Sigmoid colon (tissue), 6 donors: ENCODE measurements at regions not wholly inside any gene's neighbourhood (a gene's known extent, or its start where the extent isn't known, plus 50 kb on each side); places are given as distances from the start of the nearest gene placed in this dataset.

ENCODE experiments used
- DNase-seq: peaks from one replicate; pipeline ENCODE4 v3.0.0-alpha.2; 2019
- H3K27ac ChIP-seq, 4 donors: fragments of 200-600 bp; sonication (generic); one replicate each; pipeline ENCODE4 v1.5.1; 2016 to 2019; ENCODE audit warnings: mild to moderate bottlenecking in 1 of 4
- H3K27me3 ChIP-seq, 3 donors: fragments of 200-600 bp; sonication (generic); one replicate each; pipeline ENCODE4 v1.5.1; 2019; ENCODE audit warnings: mild to moderate bottlenecking in 1 of 3
- H3K36me3 ChIP-seq, 4 donors: fragments of 200-600 bp; sonication (generic); one replicate each; pipeline ENCODE4 v1.5.1; 2016 to 2019
- H3K4me1 ChIP-seq, 4 donors: fragments of 200-600 bp; sonication (generic); one replicate each; pipeline ENCODE4 v1.5.1; 2017 to 2019
- H3K4me3 ChIP-seq, 4 donors: fragments of 200-600 bp; sonication (generic); one replicate each; pipeline ENCODE4 v1.5.1; 2017 to 2019; ENCODE audit warnings: mild to moderate bottlenecking in 2 of 4, moderate library complexity in 1 of 4
- H3K9me3 ChIP-seq, 4 donors: fragments of 200-600 bp in 3 of 4; sonication (generic) in 3 of 4; one replicate each; pipeline versions ENCODE4 v1.5.1 to v1.6.1; 2013 to 2019
- EP300 ChIP-seq, 4 donors: sonication (generic); formaldehyde crosslinking; IDR thresholded peaks; one replicate each; pipeline ENCODE4 v1.6.1; 2017; ENCODE audit warnings: antibody characterized with exemption in 4 of 4
- POLR2A ChIP-seq, 2 donors: fragments of 450-650 bp; IDR thresholded peaks; one replicate each; pipeline ENCODE4 v1.6.1; 2016; ENCODE audit warnings: antibody characterized with exemption in 2 of 2, mild to moderate bottlenecking in 2 of 2, moderate library complexity in 2 of 2
- POLR2AphosphoS5 ChIP-seq, 4 donors: sonication (generic); formaldehyde crosslinking; IDR thresholded peaks; one replicate each; pipeline ENCODE4 v1.6.1; 2017; ENCODE audit warnings: antibody characterized with exemption in 4 of 4
- WGBS, 2 donors: extraction: QIAGEN DNeasy Blood & Tissue Kit; methylation state at CpG; one replicate each; pipeline ENCODE4 v1.1.7; 2013; 5-methylcytosine and 5-hydroxymethylcytosine counted together
- intact Hi-C: fragments of 100-400 bp; cut with DNase I; formaldehyde crosslinking; loops from one replicate; pipeline ENCODE4 v1.15.1; 2023
- small RNA-seq, 3 donors: library from RNA; depleted of rRNA; stranded (forward); fragments of <200 nt; gene quantifications; one replicate each; pipeline ENCODE3, GENCODE V24; 2016
- TF ChIP-seq, protein P1 (sequence below), 4 experiments: fragments of 450-650 bp in 3 of 4; fragments of 200-600 bp in 1 of 4; IDR thresholded peaks; one replicate each; pipeline ENCODE4 v1.5.1; 2016 to 2019; ENCODE audit warnings: antibody characterized with exemption in 4 of 4, mild to moderate bottlenecking in 3 of 4, moderate library complexity in 2 of 4
- donor health status: healthy with polysubstance abuse.
- donor health status: healthy.

DNA sequence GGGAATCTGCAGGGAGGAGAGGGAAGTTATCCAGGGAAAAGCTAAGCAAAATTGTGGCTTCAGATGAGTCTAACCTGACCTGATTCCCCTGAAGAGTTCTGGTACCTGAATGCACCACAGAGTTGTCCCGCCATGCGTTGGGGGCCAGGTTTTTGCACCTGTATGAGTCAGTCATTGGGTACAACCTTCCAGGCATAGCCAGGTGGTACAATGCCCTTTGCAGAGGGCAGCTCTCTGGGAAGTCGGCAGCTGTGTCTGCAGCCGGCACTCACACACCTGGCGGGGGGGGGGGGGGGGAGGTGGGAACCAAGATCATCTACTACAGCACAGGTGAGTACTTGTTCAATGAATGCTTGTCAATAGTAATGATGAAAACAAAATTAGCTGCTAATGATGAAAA is 52.5 kb upstream of the GTF3A start:
- no peak overlapping the region for H3K27ac ChIP-seq
- intact Hi-C loops: no loop called here
- whole genome bisulfite sequencing, 2 donors: 34 to 69% methylated on average over 5 of the region's 5 CpGs
- H3K4me3 ChIP-seq: no peak overlapping the region
- TF ChIP-seq POLR2AphosphoS5 (IDR thresholded peaks at IDR 0.05): no peak
- TF ChIP-seq, protein P1, sequence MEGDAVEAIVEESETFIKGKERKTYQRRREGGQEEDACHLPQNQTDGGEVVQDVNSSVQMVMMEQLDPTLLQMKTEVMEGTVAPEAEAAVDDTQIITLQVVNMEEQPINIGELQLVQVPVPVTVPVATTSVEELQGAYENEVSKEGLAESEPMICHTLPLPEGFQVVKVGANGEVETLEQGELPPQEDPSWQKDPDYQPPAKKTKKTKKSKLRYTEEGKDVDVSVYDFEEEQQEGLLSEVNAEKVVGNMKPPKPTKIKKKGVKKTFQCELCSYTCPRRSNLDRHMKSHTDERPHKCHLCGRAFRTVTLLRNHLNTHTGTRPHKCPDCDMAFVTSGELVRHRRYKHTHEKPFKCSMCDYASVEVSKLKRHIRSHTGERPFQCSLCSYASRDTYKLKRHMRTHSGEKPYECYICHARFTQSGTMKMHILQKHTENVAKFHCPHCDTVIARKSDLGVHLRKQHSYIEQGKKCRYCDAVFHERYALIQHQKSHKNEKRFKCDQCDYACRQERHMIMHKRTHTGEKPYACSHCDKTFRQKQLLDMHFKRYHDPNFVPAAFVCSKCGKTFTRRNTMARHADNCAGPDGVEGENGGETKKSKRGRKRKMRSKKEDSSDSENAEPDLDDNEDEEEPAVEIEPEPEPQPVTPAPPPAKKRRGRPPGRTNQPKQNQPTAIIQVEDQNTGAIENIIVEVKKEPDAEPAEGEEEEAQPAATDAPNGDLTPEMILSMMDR (IDR thresholded peaks at IDR 0.05): no peak
- no peak for TF ChIP-seq EP300 (IDR thresholded peaks at IDR 0.05)
- no peak for TF ChIP-seq POLR2A (IDR thresholded peaks at IDR 0.05)
- no peaks in the 10 kb centered on the region for H3K36me3 ChIP-seq
- no peak for DNase-seq
- peaks cover 0 to 10% (median 6%) of the 10 kb centered on the region in 4 donors for H3K4me1 ChIP-seq
- no peaks in the 10 kb centered on the region for H3K9me3 ChIP-seq
- H3K27me3 ChIP-seq: peaks cover 0 to 27% (median 0%) of the 10 kb centered on the region in 3 donors

DNA sequence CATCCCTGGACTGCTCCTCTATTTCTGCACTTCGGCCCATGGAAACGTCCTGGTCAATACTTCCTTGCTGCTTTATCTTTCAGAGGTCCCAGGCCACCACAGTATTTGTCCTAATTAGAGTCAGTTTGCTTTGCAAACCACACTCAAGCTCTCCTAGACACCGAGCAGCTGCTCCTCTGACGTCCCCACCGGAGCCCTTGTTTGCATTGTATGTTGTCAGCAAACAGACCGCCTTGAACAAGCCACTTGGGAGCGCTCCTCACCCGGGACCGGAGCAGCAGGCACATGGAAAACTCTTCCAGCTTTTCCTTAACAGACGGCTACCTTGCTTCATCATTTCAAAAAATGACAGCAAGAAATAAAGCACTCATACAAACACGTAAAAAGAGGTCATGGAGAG is 51.5 kb upstream of the GTF3A start:
- Histone ChIP-seq H3K9me3 (no peaks in the 10 kb centered on the region), H3K4me1 (peaks cover 0 to 10% (median 6%) of the 10 kb centered on the region in 4 donors), H3K4me3 (no peak overlapping the region), H3K27ac (no peak overlapping the region), H3K36me3 (no peaks in the 10 kb centered on the region), H3K27me3 (peaks cover 0 to 27% (median 0%) of the 10 kb centered on the region in 3 donors)
- DNase-seq: no peak
- TF ChIP-seq POLR2A (IDR thresholded peaks at IDR 0.05): no peak
- no peak for TF ChIP-seq POLR2AphosphoS5 (IDR thresholded peaks at IDR 0.05)
- TF ChIP-seq EP300 (IDR thresholded peaks at IDR 0.05): no peak
- TF ChIP-seq, protein P1 (IDR thresholded peaks at IDR 0.05): no peak
- intact Hi-C loops: no loop called here
- 5 to 26% methylated on average over 11 of the region's 11 CpGs for WGBS, 2 donors

DNA sequence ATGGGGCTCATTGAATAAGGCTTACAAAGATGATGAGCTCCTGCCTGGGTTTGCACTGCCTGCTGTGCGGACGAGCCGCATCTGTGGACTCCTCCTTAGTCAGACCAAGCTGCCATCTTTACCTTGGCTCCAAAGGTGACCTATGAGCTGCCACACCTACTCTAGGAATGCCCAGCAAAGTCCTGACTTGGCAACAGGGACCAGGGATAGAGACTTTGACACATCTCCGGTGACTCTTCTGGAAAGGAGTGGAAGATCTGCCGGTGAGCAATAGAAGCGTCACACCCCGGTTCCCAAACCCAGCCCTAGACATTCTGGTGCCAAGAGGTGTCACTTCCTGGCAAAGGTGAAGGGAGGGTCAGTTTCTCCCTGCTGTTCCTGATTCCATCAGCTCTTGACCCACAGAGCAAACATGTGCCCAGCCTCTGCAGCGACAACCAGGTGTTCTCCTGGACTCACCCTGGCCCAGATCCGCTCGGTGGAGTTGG is 50.2 kb upstream of the GTF3A start:
- no peak for TF ChIP-seq POLR2A (IDR thresholded peaks at IDR 0.05)
- TF ChIP-seq, protein P1 (IDR thresholded peaks at IDR 0.05): no peak
- no peak for TF ChIP-seq EP300 (IDR thresholded peaks at IDR 0.05)
- TF ChIP-seq POLR2AphosphoS5 (IDR thresholded peaks at IDR 0.05): no peak
- H3K4me3 ChIP-seq: no peak overlapping the region
- H3K4me1 ChIP-seq: peaks cover 0 to 10% (median 6%) of the 10 kb centered on the region in 4 donors
- no peak overlapping the region for H3K27ac ChIP-seq
- H3K27me3 ChIP-seq: peaks cover 0 to 27% (median 0%) of the 10 kb centered on the region in 3 donors
- no peaks in the 10 kb centered on the region for H3K36me3 ChIP-seq
- intact Hi-C loops: loop anchor here (1.0 kb wide), 1 partner anchor 452 kb away; no protein-coding TSS in a partner anchor
- no peak for DNase-seq
- WGBS, 2 donors: 23 to 75% methylated on average over 10 of the region's 10 CpGs
- H3K9me3 ChIP-seq: no peaks in the 10 kb centered on the region

Small RNA genes lying in the stretch of these regions (small RNA-seq; reads per million reads assigned to genes)
- 0 reads per million in 3 donors for gene RNU6-70P
